ENCODE measurements at regions not wholly inside any gene's neighbourhood (a gene's known extent, or its start where the extent isn't known, plus 50 kb on each side); places are given as distances from the start of the nearest gene placed in this dataset.

DNA sequence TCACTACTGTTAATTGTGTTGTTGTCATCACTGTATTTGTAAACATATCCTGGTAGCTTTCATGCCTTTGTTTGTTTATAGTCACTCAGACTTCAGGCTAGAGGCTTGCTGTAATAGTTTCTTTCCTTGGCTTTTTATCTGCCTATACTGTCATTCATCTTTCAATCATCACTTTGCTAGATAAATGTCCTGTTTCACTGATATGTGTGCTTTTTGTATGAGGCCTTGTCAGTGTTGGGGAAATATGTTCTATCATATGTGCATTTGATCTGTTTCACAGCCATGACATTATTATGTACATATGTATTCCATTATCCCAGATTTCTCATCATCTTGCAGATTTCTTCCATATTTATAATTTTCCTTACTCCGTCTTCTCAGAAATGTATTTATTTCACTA is 558.9 kb upstream of the LRFN5 start:
- TF ChIP-seq, protein P1, sequence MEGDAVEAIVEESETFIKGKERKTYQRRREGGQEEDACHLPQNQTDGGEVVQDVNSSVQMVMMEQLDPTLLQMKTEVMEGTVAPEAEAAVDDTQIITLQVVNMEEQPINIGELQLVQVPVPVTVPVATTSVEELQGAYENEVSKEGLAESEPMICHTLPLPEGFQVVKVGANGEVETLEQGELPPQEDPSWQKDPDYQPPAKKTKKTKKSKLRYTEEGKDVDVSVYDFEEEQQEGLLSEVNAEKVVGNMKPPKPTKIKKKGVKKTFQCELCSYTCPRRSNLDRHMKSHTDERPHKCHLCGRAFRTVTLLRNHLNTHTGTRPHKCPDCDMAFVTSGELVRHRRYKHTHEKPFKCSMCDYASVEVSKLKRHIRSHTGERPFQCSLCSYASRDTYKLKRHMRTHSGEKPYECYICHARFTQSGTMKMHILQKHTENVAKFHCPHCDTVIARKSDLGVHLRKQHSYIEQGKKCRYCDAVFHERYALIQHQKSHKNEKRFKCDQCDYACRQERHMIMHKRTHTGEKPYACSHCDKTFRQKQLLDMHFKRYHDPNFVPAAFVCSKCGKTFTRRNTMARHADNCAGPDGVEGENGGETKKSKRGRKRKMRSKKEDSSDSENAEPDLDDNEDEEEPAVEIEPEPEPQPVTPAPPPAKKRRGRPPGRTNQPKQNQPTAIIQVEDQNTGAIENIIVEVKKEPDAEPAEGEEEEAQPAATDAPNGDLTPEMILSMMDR (conservative IDR thresholded peaks at IDR 0.05), result no peak
- no peak for TF ChIP-seq ZFX (IDR thresholded peaks at IDR 0.05)

Data from C4-2B (cell line).